HFFc6 (cell line): ENCODE measurements at regions not wholly inside any gene's neighbourhood (a gene's known extent, or its start where the extent isn't known, plus 50 kb on each side); places are given as distances from the start of the nearest gene placed in this dataset.

ENCODE experiments used
- DNase-seq: peaks from one replicate; pipeline ENCODE4 v3.0.0-alpha.2; 2018
- H3K27ac Mint-ChIP-seq: 2 replicates; pipeline ENCODE4 v1.8.0; 2020; ENCODE audit warnings: mild to moderate bottlenecking, mixed read lengths
- H3K27me3 Mint-ChIP-seq: 2 replicates; pipeline ENCODE4 v1.8.0; 2021; ENCODE audit warnings: mild to moderate bottlenecking, moderate library complexity, mixed read lengths; ENCODE audit not compliant: insufficient read depth
- H3K36me3 Mint-ChIP-seq: 2 replicates; pipeline ENCODE4 v1.8.0; 2021; ENCODE audit warnings: low read depth, mixed read lengths
- H3K4me1 Mint-ChIP-seq: 2 replicates; pipeline ENCODE4 v1.8.0; 2020; ENCODE audit warnings: low read depth, mixed read lengths
- H3K4me3 Mint-ChIP-seq: 2 replicates; pipeline ENCODE4 v1.8.0; 2020; ENCODE audit warnings: mild to moderate bottlenecking, moderate library complexity, mixed read lengths
- H3K9me3 Mint-ChIP-seq: 2 replicates; pipeline ENCODE4 v1.8.0; 2020; ENCODE audit warnings: mild to moderate bottlenecking, mixed read lengths
- TF ChIP-seq, protein P1 (sequence below): fragments of 200-600 bp; sonication (generic); IDR thresholded peaks from 2 replicates; pipeline ENCODE4 v1.5.0; 2021; ENCODE audit warnings: antibody characterized with exemption, mild to moderate bottlenecking

DNA sequence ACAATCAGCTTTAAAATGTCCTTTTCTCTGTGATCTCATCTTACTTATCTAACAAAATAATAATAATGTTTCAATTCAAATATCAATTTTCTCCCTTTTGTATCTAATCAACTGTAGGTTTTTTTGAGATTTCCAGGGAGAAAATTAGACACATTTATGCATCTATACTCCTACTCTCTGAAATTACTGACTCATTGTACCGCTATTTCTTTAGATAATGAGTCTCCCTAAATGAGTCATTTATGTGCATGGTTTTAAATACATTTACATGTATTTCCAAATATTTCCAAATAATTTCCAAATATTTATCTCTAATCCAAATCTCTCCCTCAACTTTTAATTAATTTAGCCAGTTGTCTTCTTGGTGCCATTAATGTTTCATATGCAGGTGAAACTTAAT lies 621.0 kb downstream of the TECRL start:
- Mint-ChIP-seq H3K27ac (no peak overlapping the region), H3K9me3 (peaks cover 21% of the 10 kb centered on the region), H3K27me3 (no peaks in the 10 kb centered on the region; the same call in 1 of the 2 replicates), H3K4me3 (no peak overlapping the region), H3K36me3 (no peaks in the 10 kb centered on the region), H3K4me1 (no peaks in the 10 kb centered on the region)
- TF ChIP-seq, protein P1, sequence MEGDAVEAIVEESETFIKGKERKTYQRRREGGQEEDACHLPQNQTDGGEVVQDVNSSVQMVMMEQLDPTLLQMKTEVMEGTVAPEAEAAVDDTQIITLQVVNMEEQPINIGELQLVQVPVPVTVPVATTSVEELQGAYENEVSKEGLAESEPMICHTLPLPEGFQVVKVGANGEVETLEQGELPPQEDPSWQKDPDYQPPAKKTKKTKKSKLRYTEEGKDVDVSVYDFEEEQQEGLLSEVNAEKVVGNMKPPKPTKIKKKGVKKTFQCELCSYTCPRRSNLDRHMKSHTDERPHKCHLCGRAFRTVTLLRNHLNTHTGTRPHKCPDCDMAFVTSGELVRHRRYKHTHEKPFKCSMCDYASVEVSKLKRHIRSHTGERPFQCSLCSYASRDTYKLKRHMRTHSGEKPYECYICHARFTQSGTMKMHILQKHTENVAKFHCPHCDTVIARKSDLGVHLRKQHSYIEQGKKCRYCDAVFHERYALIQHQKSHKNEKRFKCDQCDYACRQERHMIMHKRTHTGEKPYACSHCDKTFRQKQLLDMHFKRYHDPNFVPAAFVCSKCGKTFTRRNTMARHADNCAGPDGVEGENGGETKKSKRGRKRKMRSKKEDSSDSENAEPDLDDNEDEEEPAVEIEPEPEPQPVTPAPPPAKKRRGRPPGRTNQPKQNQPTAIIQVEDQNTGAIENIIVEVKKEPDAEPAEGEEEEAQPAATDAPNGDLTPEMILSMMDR: no peak
- DNase-seq: no peak

DNA sequence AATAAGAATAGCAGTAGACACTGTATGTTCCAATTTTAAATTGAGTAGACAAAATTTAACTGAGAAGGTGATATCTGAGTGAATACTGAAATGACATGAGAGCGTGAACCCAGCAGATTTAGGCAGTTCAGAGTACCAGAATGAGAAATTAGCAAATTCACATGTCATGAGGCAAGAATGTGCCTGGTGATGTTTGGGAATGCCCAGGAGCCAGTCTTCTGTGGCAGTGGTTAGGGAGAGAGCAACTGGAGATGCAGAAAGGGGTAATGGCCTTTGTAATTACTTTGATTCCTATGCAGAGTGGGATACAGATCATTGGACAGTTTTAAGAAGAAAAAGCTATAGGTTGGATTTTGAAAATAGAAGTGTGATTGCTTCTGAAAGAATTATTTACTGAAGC lies 621.9 kb downstream of the TECRL start:
- peaks cover 18% of the 10 kb centered on the region for H3K9me3 Mint-ChIP-seq
- TF ChIP-seq, protein P1: no peak
- no peaks in the 10 kb centered on the region for H3K4me1 Mint-ChIP-seq
- H3K36me3 Mint-ChIP-seq: no peaks in the 10 kb centered on the region
- no peak for DNase-seq
- no peak overlapping the region for H3K4me3 Mint-ChIP-seq
- no peak overlapping the region for H3K27ac Mint-ChIP-seq
- no peaks in the 10 kb centered on the region; the same call in 1 of the 2 replicates for H3K27me3 Mint-ChIP-seq

DNA sequence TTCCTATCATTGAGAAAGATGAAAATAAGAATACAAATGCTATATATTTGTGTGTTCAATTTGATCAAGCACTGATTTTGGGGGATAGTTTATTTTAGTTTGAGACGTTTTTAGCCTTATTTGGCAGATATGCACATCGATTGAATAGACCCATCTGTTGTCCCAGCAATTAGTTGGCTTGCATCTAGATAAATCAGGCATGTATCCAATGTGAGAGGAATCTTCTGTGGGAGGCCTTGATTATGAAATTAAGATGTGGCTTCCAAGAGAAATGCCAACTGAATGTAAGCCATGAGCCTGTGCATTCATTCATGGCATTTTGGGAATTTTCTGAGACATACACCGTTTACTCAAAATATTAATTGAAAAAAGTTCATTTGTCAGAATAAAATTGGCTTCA lies 623.1 kb downstream of the TECRL start:
- H3K27ac Mint-ChIP-seq: no peak overlapping the region
- H3K36me3 Mint-ChIP-seq: no peaks in the 10 kb centered on the region
- DNase-seq: no peak
- no peaks in the 10 kb centered on the region for H3K4me1 Mint-ChIP-seq
- no peak overlapping the region for H3K4me3 Mint-ChIP-seq
- H3K9me3 Mint-ChIP-seq: peaks cover 17% of the 10 kb centered on the region
- TF ChIP-seq, protein P1: no peak
- H3K27me3 Mint-ChIP-seq: no peaks in the 10 kb centered on the region

DNA sequence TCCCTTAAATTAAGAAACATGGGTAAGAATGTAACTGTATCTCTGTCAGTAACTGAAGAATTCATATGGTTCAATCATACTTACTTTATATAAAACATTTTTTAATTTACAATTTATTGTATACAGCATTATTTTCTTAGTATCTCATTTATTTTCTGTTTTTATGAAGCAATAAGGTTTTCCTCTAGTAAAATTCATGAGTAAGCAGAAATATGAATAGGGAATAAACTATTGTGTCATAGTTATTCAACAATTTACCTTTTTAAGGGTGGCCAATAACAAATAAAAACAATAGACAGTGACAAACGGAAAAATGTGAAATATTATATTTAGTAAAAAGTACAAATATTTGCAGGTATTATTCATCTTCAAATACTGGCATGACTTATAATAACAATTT lies 624.4 kb downstream of the TECRL start:
- H3K27me3 Mint-ChIP-seq: no peaks in the 10 kb centered on the region

DNA sequence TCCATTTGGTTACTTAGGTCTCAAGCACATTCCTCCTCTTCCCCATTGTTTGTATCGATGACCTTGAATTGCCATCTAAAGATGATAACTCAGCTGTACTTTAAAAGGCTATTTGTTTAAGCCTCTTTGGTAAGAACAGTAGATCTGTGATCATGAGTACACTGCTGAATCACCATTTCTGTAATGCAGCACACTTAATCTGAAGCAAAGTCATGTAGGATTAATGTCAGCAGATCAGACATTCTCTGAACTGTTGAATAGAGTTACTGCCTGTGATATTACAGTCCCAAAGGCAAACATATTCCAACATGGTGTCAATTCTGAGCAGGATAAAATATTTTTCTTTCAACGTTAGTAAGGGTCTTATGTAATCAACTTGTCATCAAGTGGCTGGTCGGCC lies 631.6 kb downstream of the TECRL start:
- Mint-ChIP-seq H3K4me1 (no peaks in the 10 kb centered on the region), H3K4me3 (no peak overlapping the region), H3K27ac (no peak overlapping the region), H3K36me3 (no peaks in the 10 kb centered on the region; the same call in 1 of the 2 replicates), H3K27me3 (no peaks in the 10 kb centered on the region), H3K9me3 (peaks cover 40% of the 10 kb centered on the region)
- DNase-seq: no peak
- TF ChIP-seq, protein P1: no peak

More for the DNA sequence above, 624.4 kb downstream of the TECRL start:
- H3K4me1 Mint-ChIP-seq: no peaks in the 10 kb centered on the region
- H3K36me3 Mint-ChIP-seq: no peaks in the 10 kb centered on the region
- peaks cover 17% of the 10 kb centered on the region for H3K9me3 Mint-ChIP-seq
- TF ChIP-seq, protein P1: no peak
- no peak overlapping the region for H3K27ac Mint-ChIP-seq
- no peak for DNase-seq
- H3K4me3 Mint-ChIP-seq: no peak overlapping the region

GRCh38 chr4:63764400-63764799 lies 644.9 kb downstream of the TECRL start:
- no peak overlapping the region for H3K4me3 Mint-ChIP-seq
- H3K27ac Mint-ChIP-seq: no peak overlapping the region
- DNase-seq: no peak
- H3K27me3 Mint-ChIP-seq: no peaks in the 10 kb centered on the region; the same call in 1 of the 2 replicates
- H3K36me3 Mint-ChIP-seq: peaks cover 5% of the 10 kb centered on the region; the same call in 1 of the 2 replicates
- H3K4me1 Mint-ChIP-seq: no peaks in the 10 kb centered on the region
- TF ChIP-seq, protein P1: no peak
- H3K9me3 Mint-ChIP-seq: peaks cover 11% of the 10 kb centered on the region
